ENCODE measurements at regions not wholly inside any gene's neighbourhood (a gene's known extent, or its start where the extent isn't known, plus 50 kb on each side); places are given as distances from the start of the nearest gene placed in this dataset.

DNA sequence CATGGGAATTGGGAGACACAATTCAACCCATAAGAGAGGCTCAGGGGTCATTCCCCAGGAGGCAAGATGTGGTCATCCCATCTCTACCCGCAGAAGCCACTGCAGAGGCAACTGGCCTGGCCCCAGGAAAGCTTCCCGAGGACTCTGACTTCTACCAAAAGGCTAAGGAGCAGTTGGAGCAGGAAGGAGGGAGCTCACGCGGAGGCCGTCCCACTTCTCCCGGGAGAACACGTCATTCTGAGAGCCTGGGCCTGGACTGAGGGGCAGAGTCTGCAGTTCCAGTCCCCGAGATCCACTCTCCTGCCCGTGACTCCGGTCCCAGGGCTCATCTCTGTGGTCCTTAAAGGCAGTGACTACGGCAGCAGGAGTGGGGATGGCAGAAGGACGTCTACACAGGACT lies 69.0 kb upstream of the TAF1B start:
- no peak for DNase-seq

DNA sequence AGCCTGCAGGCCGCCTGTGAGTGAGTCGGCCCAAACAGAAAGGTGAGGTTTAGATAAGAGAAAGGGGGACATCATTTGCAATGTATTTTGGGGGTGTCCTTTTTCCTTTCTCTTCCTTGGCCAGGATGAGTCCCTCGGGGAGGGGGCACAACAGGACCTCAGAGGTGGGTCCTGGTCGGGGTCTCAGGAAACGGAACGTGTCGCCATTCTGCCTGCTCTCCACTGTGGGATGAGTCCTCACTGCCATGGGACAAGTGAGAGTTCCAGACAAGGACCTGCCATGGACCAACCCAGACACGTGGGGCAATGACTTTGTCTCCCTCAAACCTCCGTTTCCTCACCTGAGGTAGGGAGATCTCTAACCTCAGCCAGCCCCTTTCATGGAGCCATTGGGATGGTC lies 67.9 kb upstream of the TAF1B start:
- DNase-seq = no peak

DNA sequence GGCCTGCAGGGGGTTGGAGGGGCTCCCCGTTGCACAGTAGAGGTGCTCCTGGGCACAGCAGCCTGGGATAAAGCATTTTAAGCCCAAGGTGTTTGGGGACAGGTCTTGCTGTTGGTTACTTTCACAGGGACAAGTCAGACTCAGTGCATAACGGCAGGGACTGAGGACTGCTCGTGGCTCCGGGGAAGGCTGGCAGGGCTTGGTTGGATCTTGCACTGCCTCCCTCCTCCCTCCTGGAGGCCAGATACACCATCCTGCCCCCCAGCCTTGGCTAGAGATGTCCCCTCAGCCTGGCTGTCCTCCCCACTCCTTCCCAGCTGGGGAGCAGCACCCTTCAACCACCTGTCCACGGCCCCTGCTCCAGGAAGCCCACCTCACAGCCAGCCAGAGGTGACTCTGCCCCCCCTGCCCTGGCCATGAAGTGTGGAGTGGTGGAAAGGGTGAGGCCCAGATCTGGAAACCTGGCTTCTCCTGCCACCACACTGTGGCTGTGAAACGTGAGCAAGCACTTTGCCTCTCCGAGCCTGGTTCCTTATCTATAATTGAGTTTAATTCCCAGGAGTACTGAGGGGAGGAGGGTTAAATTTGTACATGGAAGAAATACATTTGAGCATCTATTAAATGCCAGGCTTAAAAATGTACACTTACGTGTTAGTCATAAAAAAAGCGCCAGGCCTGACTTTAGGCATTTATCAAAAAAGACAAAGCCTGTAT lies 67.1 kb upstream of the TAF1B start:
- no peak for DNase-seq

DNA sequence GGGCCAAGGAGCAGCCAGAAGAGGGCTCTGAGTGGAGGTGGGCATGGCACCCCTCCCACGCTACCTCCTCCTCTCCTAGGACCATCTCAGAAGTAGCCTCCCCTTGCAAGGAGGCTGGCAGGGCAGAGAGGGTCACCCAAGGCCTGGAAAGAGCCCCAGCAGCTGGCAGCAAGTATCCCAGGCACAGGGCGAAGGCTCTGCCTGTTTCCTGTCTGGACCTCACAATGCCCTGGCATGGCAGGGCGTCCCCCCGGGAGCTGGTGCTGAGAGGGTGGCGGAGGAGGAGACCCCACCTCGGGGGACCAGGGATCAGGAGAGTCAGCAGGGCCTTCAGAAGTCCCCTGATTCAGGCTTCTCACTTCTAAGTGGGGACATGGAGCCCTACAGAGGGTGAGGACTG lies 66.2 kb upstream of the TAF1B start:
- DNase-seq = no peak

DNA sequence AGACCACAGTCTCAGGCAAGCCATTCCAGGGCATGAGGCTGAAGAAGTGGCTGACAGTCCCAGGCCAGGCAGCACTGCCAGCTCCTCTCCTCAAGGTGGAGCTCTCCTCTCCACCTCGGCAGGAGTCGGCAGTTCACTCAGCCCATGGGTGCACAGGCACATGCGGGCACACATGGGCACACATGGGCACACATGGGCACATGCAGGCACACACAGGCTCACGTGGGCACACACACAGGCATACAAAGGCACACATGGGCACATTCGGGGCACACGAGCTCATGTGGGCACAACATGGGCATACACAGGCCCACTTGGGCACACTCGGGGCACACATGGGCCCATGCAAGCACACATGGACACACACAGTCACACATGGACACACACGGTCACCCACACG lies 65.3 kb upstream of the TAF1B start:
- DNase-seq = peak; percentile 17

DNA sequence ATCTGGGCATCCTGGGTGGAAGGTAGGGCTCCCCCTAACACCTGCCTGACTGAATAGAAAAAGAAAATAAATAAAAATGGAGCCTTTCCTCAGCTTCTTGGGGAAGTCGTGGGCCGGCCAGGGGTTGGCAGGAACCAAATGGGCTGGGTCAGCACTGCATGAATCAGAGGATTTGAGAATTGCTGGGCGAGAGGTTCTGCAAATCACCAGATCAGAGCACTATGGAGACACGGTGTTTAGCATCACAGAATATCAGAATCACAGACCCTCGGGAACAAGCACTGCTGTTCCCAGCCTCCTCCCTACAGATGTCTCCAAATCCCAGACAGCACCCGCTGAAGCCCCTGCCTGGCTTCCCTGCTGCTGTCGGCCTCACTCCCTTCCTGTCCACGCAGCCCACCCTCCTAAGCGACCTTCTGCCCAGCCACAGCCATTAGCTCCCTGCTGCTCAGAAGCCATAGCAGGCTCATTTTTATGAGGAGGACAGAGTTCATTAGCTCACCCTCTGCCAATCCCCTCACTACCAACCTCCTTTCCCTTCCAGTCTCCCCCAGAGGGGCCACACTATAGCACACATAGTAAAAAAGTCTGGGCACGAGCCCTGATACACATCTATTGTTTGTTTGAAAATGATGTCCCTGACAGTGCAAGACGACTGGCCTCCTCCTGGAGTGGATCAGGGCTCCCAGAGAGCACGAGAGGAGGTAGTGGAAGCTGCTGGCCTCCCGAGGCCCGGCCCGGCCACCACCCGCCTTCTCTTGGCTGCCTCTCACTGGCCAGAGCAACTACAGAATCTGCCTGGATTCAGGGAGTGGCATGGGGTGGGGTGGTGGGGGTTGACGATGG lies 64.6 kb upstream of the TAF1B start:
- DNase-seq = no peak

DNA sequence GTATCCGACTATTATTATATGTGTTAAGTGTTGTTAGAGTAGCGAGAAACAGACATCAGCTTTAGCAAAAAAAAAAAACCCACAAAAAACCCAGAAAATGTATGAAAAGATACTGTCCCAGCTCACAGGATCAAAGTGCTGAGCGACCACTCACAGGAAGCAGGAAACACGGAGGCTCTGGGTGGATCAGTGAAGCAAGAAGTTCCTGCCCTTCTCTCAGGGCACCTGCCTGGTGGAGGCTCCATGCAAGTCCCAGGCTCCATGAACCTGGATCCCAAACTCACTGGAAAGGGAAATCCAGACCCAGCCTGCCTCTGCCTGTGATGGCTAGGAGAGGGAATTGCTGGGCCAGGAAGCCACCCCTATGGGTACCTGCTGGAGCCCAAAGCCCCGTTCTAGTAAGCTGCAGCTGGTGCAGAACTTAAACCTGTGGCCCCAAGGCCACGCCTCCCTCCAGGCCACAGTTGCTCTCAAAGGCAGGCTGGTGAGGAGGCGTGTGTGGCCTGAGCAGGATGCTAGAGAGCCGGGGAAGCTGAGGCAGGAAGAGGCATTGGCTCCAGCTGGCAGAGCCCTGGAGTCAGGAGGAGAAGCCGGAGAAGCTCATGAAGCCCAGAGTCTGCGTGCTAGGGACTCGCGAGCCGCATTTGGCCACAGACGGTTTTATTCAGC lies 63.5 kb upstream of the TAF1B start:
- DNase-seq = no peak

DNA sequence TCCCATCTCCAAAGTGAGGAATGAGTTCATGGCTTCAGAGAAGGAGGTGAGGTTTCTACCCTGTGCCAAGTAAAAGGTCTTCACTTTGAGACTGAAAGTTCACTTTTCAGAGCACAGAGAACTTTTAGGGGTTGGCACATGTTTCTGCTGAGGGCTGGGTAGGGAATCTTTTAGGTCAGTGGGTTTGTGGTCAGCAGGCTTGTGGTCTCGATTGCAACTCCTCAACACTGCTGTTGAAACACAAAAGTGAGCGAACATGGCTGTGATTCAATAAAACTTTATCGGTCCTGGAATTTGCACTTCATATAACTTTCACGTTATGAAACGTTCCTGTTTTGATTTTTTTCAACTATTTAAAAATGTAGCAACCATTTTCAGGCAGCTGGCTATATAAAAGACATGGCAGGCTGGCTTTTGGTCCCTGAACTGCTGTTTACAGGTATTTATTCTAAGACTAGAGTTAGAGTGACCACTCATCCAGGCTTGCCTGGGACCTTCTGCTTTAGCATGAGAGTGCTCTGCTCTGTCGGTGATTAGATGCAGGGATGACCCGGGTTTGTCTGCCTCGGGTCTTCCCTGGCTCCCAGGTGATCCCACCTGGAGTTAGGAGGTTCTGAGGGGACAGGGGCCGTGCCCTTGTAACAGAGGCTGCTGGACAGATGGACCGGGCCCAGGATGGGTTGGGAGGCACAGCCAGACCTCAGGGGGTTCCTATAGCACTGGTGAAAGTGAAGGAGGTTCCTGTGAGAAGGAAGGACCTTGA lies 62.7 kb upstream of the TAF1B start:
- no peak for DNase-seq

DNA sequence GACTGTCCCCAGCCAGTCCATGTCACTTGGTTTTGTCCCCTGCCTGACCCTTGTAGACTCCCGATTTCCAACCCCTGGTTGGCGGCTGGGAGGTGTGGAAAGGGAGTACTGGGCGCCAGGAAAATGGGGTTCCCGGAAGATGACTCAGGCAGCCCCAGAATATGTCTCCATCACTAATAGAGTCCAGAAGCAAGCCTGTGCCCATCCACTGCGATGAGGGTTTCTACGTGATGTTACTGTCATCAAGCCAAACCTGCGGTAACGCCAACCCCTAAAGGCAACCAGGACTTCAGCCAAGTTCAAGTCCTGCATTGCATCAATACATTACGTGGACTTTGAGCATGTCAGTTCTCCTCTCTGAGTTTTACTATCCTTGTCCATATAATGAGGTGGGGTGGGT lies 62.0 kb upstream of the TAF1B start:
- no peak for DNase-seq

DNA sequence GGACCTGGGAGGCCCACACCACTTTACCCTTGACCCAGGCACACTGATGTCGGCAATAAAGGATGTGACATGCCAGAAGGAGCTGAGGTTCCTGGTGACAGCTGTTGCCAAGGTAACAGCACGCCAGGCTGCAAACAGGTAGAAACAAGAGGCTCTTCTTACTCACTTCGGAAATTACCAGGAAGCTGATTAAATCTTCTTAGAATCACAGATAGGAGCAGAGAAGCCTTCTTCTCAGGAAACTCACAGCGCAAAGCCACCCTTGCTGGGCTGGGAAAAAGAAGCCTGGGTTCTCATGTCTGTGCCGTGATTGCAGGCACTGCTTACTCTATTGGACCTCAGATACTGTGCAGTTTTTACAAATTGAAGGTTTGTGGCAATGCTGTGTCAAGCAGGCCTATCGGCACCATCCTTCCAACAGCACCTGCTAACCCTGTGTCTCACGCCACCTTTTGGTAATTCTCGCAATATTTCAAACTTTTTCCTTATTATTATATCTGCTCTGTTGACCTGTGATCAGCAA lies 61.0 kb upstream of the TAF1B start:
- DNase-seq = peak; percentile 5

DNA sequence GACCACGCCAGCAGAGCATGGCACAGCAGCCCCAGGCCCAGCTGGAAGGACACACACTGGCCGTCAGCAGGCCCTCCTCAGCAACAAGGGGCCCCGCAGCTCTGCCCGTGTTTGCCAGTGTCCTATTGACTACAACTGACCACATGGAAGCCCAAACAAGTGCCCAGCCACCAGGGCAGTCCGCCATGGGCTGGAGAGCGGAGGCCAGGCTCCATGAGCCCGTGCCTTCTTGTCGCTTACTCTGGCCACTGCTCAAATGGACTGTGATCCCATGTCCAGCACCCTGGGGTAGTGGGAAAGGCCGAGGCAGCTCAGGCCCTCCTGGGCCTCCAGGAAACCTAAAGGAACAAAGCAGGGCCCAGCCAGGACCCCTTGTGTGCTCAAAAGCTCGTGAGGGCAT lies 53.9 kb upstream of the TAF1B start:
- no peak for DNase-seq

DNA sequence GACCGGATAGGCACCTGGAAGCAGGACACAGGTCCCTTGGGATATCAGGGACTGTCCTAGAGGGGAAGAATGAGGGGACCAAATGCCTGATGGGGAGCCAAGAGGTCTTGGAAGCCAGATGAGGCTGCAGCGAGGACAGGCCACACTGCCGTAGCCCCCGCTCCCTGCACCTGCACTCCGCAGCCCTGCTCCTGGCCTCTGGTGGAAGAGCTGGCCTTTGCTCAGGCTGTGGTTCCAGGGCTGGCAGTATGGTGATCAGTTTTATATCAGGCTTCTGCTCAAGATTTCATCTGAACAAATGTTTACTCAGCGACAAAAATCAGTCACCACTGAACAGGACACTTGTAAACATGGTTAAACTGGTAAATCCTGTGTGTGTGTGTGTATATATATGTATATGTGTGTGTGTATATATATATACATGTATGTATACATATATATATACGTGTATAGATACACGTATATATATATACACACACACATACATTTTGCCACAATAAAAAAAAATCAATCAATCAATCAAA lies 52.5 kb upstream of the TAF1B start:
- no peak for DNase-seq

DNA sequence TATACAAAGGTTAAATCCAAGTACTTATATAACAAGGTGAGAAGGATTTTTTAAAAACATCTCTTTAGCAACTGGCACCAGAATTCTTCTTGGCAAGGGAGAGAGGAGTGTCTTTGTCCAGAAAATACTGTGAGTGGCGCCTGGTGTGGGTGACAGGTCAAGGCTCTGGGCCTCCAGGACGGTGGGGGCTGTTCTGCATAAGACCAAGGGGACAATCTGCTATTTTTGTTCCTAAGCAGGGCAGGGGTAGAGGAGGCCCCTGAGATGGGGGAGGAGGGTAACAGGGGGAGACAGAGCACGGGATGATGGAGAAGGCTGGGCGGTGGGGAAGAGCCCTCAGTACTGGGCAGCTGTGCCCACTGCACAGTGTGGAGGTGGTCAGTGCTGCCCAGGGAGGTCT lies 51.6 kb upstream of the TAF1B start:
- DNase-seq = no peak

DNA sequence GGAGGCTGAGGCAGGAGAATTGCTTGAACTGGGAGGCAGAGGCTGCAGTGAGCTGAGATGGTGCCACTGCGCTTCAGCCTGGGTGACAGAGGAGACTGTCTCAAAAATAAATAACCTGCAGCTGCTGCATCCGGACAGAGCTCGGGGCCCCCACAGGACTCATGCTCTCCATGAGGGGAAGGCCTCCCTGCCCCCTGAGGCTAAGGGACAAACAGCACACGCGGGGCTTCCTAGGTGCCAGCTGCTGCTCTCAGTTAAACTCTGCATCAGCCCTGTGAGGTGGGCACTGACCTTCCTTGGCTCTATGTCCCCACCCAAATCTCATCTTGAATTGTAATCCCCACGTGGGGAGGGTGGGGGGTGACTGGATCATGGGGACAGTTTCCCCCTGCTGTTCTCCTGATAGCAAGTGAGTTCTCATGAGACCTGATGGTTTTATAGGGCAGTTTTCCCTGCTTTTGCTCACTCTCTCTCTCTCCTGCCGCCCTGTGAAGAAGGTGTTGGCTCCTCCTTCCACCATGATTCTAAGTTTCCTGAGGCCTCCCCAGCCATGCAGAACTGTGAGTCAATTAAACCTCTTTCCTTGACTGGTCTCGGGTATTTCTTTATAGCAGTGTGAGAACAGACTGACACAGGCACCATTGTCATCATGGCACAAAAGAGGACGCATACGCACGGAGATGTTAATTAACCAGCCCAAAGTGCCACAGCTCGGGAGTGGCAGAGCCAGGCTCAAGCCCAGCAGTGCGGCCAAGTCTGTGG lies 49.9 kb upstream of the TAF1B start:
- DNase-seq = peak; percentile 27

Data from NCI-H69 (cell line).